ENCODE measurements at regions not wholly inside any gene's neighbourhood (a gene's known extent, or its start where the extent isn't known, plus 50 kb on each side); places are given as distances from the start of the nearest gene placed in this dataset.

GRCh38 chr6:137761072-137761471 is 106.0 kb upstream of the TNFAIP3 start:
- no peak for TF ChIP-seq CTCF (IDR thresholded peaks at IDR 0.05)
- no peak for TF ChIP-seq JUND (IDR thresholded peaks at IDR 0.05)
- TF ChIP-seq, protein P1, sequence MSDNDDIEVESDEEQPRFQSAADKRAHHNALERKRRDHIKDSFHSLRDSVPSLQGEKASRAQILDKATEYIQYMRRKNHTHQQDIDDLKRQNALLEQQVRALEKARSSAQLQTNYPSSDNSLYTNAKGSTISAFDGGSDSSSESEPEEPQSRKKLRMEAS (IDR thresholded peaks at IDR 0.05; ENCODE audit: low read depth) = no peak
- no peak for TF ChIP-seq RFX5 (IDR thresholded peaks at IDR 0.05; ENCODE audit: low read length)
- TF ChIP-seq, protein P2, sequence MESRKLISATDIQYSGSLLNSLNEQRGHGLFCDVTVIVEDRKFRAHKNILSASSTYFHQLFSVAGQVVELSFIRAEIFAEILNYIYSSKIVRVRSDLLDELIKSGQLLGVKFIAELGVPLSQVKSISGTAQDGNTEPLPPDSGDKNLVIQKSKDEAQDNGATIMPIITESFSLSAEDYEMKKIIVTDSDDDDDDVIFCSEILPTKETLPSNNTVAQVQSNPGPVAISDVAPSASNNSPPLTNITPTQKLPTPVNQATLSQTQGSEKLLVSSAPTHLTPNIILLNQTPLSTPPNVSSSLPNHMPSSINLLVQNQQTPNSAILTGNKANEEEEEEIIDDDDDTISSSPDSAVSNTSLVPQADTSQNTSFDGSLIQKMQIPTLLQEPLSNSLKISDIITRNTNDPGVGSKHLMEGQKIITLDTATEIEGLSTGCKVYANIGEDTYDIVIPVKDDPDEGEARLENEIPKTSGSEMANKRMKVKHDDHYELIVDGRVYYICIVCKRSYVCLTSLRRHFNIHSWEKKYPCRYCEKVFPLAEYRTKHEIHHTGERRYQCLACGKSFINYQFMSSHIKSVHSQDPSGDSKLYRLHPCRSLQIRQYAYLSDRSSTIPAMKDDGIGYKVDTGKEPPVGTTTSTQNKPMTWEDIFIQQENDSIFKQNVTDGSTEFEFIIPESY (IDR thresholded peaks at IDR 0.05; ENCODE audit: borderline replicate concordance, low read depth) = no peak
- no peak for TF ChIP-seq SIN3A (IDR thresholded peaks at IDR 0.05; ENCODE audit: borderline replicate concordance, low read depth, low read length)
- TF ChIP-seq YY1 (IDR thresholded peaks at IDR 0.05; ENCODE audit: low read depth) = no peak
- no peak for TF ChIP-seq RAD21 (IDR thresholded peaks at IDR 0.05; ENCODE audit: low read length)
- no peak for TF ChIP-seq EZH2phosphoT487 (IDR thresholded peaks at IDR 0.05; ENCODE audit: borderline replicate concordance, low read depth)
- TF ChIP-seq RCOR1 (IDR thresholded peaks at IDR 0.05; ENCODE audit: low read length) = no peak
- TF ChIP-seq POLR2AphosphoS5 (IDR thresholded peaks at IDR 0.05; ENCODE audit: low read depth, low read length) = no peak
- TF ChIP-seq GATA2 (CRISPR knock-in tag; IDR thresholded peaks at IDR 0.05) = no peak

All from SK-N-SH (cell line).